ENCODE measurements at regions not wholly inside any gene's neighbourhood (a gene's known extent, or its start where the extent isn't known, plus 50 kb on each side); places are given as distances from the start of the nearest gene placed in this dataset.

- ChIA-PET CTCF (interaction anchor here (0.6 kb wide), 1 partner anchor 384 kb away, joined by 3 read pairs; no protein-coding TSS in a partner anchor), POLR2A (interaction anchor here (0.7 kb wide), 1 partner anchor 79 kb away, joined by 4 read pairs; no protein-coding TSS in a partner anchor)
These were observed 161.5 kb upstream of the SLC28A3 start for GRCh38 chr9:84502066-84502465.

GRCh38 chr9:84504360-84504759 lies 163.8 kb upstream of the SLC28A3 start:
- no peak for DNase-seq (ENCODE audit: extremely low spot score)
- ChIA-PET CTCF (no interaction called here), POLR2A (no interaction called here)
- TF ChIP-seq CTCF (IDR thresholded peaks at IDR 0.05; ENCODE audit: control extremely low read depth, extremely low read depth, low read depth, missing control alignments) = no peak

More at GRCh38 chr9:84502066-84502465, 161.5 kb upstream of the SLC28A3 start:
- DNase-seq (ENCODE audit: extremely low spot score) = no peak
- TF ChIP-seq CTCF (IDR thresholded peaks at IDR 0.05; ENCODE audit: control extremely low read depth, extremely low read depth, low read depth, missing control alignments) = no peak

- no peak for DNase-seq (ENCODE audit: extremely low spot score)
- TF ChIP-seq CTCF (IDR thresholded peaks at IDR 0.05; ENCODE audit: control extremely low read depth, extremely low read depth, low read depth, missing control alignments) = no peak
- ChIA-PET POLR2A (no interaction called here), CTCF (interaction anchor here (2.2 kb wide), 1 partner anchor 18 kb away, joined by 5 read pairs; no protein-coding TSS in a partner anchor)
These were observed 157.9 kb upstream of the NTRK2 start for GRCh38 chr9:84511651-84512050.

GRCh38 chr9:84512493-84512892 lies 157.0 kb upstream of the NTRK2 start:
- TF ChIP-seq CTCF (IDR thresholded peaks at IDR 0.05; ENCODE audit: control extremely low read depth, extremely low read depth, low read depth, missing control alignments) = no peak
- ChIA-PET CTCF (interaction anchor here (2.2 kb wide), 1 partner anchor 18 kb away, joined by 5 read pairs; no protein-coding TSS in a partner anchor), POLR2A (no interaction called here)
- no peak for DNase-seq (ENCODE audit: extremely low spot score)

GRCh38 chr9:84513473-84513872 lies 156.1 kb upstream of the NTRK2 start:
- POLR2A ChIA-PET = no interaction called here
- TF ChIP-seq CTCF (IDR thresholded peaks at IDR 0.05; ENCODE audit: control extremely low read depth, extremely low read depth, low read depth, missing control alignments) = no peak
- no peak for DNase-seq (ENCODE audit: extremely low spot score)
- CTCF ChIA-PET = no interaction called here

- no peak for DNase-seq (ENCODE audit: extremely low spot score)
- ChIA-PET POLR2A (no interaction called here), CTCF (no interaction called here)
- no peak for TF ChIP-seq CTCF (IDR thresholded peaks at IDR 0.05; ENCODE audit: control extremely low read depth, extremely low read depth, low read depth, missing control alignments)
These were observed 155.6 kb upstream of the NTRK2 start for GRCh38 chr9:84513979-84514378.

GRCh38 chr9:84514421-84514820 lies 155.1 kb upstream of the NTRK2 start:
- POLR2A ChIA-PET = no interaction called here
- no peak for TF ChIP-seq CTCF (IDR thresholded peaks at IDR 0.05; ENCODE audit: control extremely low read depth, extremely low read depth, low read depth, missing control alignments)
- CTCF ChIA-PET = no interaction called here
- no peak for DNase-seq (ENCODE audit: extremely low spot score)

Data from GM10248 (cell line).